ENCODE measurements at regions not wholly inside any gene's neighbourhood (a gene's known extent, or its start where the extent isn't known, plus 50 kb on each side); places are given as distances from the start of the nearest gene placed in this dataset.
"Not testable (repeated sequence)": the region's sequence is repeated elsewhere in the genome, so short reads cannot be mapped to it uniquely, and the experiment has no call there.

DNA sequence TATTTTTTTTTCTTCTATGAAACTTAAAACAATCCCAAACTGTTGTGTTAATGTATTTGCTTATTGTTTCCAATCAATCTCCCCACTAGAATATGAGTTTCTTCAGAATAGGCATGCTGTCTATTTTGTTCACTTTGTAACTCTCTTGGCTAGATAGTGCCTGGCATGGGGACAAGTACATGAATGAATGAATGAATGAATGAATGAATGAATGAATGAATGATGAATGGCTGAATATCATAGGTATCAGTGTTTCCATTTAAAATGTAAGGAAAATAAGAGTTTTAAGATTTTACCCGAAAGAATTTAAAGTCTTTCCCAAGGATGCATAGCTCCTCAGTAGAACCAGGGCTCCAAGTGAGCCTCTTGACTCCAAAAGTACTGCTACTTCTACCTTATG lies 294.9 kb upstream of the GADL1 start:
- DNase-seq (ENCODE audit: low spot score) (no peak), ATAC-seq (no peak)
- intact Hi-C loops (cut with DNase I) = no loop called here

DNA sequence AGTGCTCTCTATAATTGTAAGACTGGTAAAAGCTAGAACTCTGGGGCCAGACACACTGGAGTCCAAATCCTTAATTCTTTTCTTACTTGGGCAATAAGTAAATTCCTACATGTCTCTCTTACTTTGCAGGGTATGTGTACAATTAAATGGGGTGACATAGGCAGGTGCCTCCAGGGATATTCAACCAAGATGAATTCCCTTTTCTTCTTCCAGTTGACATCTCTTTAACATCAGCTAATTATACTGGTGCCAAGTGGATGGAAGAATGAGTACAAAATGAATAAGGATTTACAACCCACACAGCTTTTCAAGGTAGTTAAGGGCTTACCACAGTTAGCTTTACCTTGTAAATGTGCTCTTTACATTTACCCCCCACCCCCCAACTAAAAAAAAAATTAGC lies 295.5 kb upstream of the GADL1 start:
- intact Hi-C loops (cut with DNase I) = no loop called here
- DNase-seq (ENCODE audit: low spot score) (no peak), ATAC-seq (no peak)

DNA sequence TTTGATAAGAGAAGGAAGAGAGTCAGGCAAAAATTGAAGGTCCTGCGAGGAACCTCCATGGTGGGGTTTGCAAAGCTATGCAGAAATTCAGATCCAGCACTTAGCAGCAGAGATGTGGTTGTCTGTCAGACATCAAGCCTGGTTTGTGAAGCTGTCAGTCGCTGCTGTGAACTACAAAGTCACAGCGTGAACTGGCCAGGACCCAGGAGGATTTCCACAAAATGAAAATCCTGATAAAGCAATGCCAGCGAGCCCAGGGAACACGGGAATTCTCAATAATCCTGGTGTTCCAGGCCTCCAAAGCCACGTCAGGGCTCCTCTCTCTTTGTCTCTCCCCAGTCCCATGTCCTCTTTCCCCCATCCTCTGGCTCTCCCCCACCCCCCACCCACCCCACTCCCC lies 296.9 kb upstream of the GADL1 start:
- ATAC-seq (no peak), DNase-seq (ENCODE audit: low spot score) (no peak)
- intact Hi-C loops (cut with DNase I) = no loop called here

DNA sequence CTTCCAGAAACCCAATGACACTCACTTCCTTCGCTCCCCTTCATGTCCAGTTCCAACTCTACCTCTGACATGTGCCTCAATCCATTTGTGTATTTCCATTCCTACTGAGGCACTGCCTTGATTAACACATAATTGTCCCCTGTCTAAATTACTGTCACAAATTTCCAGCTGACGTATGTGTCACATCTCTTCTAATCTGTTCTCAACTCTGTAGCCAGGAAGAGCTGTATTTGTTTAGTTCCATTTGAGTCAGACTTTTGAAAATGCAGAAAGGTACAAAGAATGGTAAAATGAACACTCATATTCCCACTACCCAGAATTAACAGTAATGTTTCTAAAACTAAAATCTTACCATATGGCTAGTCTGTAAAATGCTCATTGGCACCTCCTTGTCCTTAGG lies 299.0 kb upstream of the GADL1 start:
- ATAC-seq = no peak
- no peak for DNase-seq (ENCODE audit: low spot score)
- intact Hi-C loops (cut with DNase I) = no loop called here

DNA sequence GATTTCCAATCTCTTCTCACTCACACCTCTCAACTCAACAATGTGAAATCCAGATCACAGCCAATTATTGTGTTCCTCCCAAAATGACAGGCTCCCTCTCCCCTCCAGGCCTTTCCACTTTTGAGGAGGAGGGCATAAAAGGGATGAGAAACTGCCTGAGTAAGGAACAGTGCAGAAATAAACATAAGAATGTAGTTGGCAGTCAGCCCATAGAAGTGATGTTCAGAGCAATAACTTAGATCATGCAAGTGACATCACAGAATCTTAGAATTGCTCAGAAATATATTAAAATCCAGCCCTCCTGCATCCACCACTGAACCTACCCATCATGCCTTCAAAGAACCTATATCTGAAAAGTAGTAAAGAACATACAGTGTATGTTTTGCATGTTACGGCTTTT lies 299.4 kb upstream of the GADL1 start:
- DNase-seq (ENCODE audit: low spot score) = no peak
- intact Hi-C loops (cut with DNase I) = no loop called here
- ATAC-seq = no peak

DNA sequence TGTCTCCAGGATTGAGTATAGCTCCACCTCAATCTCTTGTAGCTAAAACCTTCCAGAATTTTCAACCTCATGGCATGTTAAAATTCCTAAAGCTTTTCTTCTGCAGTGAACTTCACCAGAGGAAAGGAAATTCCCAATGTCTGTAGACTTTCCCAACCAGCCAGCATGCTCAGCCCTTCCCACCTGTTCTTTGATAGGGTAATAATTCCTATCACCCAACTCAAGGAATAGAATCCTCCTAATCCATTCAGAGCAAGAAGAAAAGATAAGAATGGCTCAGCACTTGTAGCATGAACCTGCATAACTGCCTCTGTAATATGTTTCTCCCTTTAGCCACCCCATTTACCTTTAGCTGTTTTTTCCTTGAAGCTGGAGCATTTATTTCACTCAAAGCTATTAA lies 301.8 kb upstream of the GADL1 start:
- no peak for ATAC-seq
- intact Hi-C loops (cut with DNase I) = no loop called here
- no peak for DNase-seq (ENCODE audit: low spot score)

DNA sequence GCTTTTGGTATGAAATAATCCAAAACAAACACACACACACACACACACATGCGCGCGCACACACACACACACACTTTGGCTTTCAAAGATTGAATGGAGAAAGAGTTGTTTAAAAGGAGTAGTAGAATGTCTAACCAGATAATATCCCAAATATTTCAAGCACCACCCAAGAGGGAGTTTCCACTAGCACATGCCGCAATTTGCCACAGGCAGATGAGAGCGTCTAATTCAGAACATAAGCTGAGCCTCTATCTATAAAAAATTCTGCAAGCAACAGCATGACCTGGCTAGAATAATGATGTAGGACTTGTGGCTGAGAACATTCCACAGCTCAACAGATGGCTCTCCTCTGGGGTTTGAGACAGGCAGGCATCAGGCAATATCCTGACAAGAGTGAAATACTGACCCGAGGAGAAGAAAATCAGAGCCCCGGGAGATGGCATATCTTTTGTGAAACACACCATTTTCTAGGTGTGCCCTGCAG lies 302.5 kb upstream of the GADL1 start:
- intact Hi-C loops (cut with DNase I) = no loop called here
- peak; percentile 76 for DNase-seq (ENCODE audit: low spot score)
- ATAC-seq = peak; percentile 89

DNA sequence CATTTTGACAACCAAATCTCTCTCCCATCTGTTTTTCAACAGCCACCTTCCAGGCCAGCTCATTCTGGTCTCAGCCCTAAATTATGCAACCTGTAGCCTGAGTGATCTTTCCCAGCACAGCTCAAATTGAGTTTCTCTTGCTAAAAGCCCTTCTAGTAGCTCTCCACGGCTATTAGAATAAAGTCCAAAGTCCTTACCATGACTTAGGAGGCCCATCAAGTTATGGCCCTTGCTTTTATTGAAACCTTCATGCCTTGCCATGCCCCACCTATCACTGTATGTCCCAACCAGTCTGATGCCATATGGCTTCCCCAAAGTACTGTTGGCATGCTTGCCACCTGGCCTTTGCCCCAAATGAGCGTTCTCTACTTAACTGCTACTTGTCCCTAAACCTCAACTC lies 303.5 kb upstream of the GADL1 start:
- ATAC-seq (peak; percentile 75), DNase-seq (ENCODE audit: low spot score) (no peak)
- intact Hi-C loops (cut with DNase I) = no loop called here

GRCh38 chr3:31198890-31199289 lies 304.4 kb upstream of the GADL1 start:
- DNase-seq (ENCODE audit: low spot score) (no peak), ATAC-seq (no peak)

DNA sequence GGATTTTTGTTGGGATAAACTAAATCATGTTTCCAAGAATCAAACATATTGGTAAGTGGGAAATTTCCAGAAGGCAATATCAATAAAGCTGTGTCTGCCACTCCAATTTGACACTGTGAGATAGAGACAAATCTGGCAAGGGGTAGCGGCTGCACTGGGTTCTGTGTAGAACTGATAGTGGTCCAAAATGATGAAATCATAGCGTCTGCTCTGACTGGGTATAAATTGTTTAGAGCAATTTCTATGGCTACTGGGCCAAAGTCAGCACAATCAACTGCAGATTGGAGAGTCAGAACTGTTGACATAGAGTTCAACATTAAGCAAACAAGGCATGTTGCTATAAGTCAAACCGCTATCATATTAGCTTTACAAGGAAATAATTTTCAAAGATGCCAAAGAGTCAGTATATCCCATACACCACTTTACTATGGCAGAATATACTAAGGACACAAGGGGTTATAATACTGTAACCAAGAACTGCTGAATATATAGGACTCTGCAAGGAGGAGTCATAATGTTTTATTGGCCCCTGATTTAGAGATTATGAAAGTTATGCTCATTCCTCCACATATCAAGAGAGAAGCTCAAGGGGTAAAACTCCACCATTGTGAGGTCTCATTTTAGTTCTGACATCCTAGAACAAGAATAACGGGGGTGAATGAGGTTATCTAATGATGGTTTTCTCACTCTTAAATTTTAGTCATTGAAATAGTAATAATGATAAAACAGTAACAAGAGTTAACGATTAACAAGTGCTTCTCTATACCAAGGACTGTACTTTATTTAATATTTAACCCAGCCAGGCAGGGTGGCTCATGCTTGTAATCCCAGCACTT lies 309.7 kb upstream of the GADL1 start:
- DNase-seq (ENCODE audit: low spot score) (no peak), ATAC-seq (no peak)
- intact Hi-C loops (cut with DNase I) = no loop called here

More at GRCh38 chr3:31198890-31199289, 304.4 kb upstream of the GADL1 start:
- intact Hi-C loops (cut with DNase I) = no loop called here

- intact Hi-C loops (cut with DNase I); ATAC-seq; DNase-seq (ENCODE audit: low spot score): not testable (repeated sequence)
Measured at GRCh38 chr3:31204796-31205056, 310.3 kb upstream of the GADL1 start.

DNA sequence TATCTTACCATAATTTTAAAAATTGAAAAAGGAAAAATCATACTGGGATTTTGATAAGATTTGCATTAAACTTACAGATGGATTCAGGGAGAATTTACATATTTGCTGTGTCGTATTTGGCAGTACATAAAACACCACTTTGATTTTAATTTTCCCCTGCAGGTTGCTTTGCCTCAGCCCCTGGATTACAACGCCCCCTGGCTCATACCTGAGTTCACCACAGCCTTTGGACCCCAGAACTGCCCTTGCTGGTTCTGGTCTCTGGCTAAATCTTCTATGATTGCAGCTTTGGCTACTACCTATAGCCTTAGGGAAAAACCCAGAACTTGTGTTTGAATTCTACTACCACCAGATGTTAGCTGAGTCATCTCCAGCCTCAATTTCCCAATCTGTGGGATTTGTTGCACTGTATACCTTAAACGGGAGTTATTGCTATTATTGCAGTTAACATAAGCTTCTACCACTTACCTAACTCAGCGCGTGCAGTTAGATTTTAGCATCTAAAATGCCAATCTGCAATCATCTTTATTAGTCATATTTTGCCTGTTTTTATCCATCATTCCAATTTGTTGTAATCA lies 315.7 kb upstream of the GADL1 start:
- intact Hi-C loops (cut with DNase I) = no loop called here
- ATAC-seq (no peak), DNase-seq (ENCODE audit: low spot score) (no peak)

GRCh38 chr3:31213869-31214486 lies 318.7 kb upstream of the STT3B start:
- intact Hi-C loops (cut with DNase I) = no loop called here
- DNase-seq (ENCODE audit: low spot score) (no peak), ATAC-seq (no peak)

GRCh38 chr3:31218082-31218481 lies 314.6 kb upstream of the STT3B start:
- ATAC-seq = no peak
- intact Hi-C loops (cut with DNase I) = no loop called here
- no peak for DNase-seq (ENCODE audit: low spot score)

DNA sequence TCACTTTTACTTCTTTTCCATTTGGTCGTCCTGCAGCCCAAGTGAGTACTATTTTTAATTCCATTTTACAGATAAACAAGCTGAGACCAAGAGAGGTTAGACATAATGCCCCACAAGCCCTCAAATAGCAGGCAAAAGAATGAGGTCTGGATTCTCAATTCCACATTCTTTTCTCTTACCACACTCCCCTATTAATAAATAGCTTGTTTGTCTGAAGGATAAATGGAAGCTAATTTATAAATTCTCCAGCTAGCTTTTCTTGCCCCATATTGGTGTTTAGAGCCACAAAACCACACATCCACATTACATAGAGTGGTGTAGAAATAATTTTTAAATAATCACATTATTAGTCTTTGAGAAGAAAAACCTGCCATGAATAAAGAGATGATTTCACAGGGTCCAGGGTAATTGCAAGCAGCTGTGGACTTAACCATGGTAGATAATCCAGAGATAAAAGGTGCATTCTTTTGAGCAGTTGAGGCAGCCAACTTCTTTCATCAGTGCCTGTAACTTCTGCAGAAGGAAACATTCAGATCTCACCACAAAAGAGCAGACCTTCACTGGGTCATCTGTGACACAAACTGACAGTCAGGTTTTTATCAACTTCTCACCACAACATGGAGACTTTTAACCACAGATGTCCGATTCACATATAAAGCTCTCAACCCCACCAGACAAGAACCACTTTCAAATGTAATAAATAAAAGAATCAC lies 313.4 kb upstream of the STT3B start:
- DNase-seq (ENCODE audit: low spot score) (no peak), ATAC-seq (peak; percentile 89)
- intact Hi-C loops (cut with DNase I) = no loop called here

DNA sequence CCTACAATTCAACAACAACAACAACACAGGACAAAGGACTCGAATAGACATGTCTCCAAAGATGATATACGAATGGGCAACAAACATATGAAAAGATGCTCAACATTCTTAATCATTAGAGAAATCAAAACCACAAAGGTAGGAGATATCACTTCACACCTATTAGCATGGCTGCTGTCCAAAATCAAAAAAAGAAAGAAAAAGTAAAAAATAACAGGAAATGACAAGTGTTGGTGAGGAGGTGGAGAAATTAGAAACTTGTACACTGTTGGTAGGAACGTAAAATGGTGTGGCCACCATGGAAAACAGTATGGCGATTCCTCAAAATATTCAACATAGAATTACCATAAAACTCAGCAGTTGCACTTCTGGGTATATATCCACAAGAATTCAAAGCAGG lies 312.3 kb upstream of the STT3B start:
- ATAC-seq = no peak
- DNase-seq (ENCODE audit: low spot score) = no peak
- intact Hi-C loops (cut with DNase I) = no loop called here

DNA sequence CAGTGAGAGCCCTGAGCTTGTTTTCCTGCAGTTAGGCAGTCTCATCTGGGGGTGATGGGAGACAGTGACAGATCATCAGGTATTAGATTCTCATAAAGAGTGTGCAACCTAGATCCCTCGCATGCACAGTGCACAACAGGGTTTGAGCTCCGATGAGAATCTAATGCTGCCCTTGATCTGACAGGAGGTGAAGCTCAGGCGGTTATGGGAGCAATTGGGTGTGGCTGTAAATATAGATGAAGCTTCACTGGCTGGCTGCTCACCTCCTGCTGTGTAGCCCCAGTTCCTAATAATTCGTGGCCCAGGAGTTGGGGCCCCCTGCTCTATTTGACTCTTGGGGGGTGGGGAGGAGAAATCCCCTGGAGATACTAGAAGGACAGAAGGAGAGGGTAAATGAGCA lies 309.4 kb upstream of the STT3B start:
- intact Hi-C loops (cut with DNase I) = no loop called here
- no peak for DNase-seq (ENCODE audit: low spot score)
- ATAC-seq = no peak

DNA sequence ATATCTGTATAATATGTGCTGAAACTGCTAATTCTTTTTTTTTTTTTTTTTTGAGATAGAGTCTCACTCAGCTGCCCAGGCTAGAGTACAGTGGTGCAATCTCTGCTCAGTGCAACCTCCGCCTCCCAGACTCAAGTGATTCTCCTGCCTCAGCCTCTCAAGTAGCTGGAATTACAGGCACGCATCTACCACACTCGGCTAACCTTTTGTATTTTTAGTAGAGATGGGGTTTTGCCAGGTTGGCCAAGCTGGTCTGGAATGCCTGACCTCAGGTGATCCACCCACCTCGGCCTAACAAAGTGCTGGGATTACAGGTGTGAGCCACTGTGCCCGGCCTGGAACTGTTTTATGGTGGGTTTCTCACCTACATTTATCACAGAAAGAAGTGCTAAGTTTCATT lies 307.8 kb upstream of the STT3B start:
- intact Hi-C loops (cut with DNase I) = no loop called here
- no peak for DNase-seq (ENCODE audit: low spot score)
- ATAC-seq = no peak

GRCh38 chr3:31225923-31226322 lies 306.8 kb upstream of the STT3B start:
- intact Hi-C loops (cut with DNase I) = no loop called here
- no peak for DNase-seq (ENCODE audit: low spot score)
- no peak for ATAC-seq

DNA sequence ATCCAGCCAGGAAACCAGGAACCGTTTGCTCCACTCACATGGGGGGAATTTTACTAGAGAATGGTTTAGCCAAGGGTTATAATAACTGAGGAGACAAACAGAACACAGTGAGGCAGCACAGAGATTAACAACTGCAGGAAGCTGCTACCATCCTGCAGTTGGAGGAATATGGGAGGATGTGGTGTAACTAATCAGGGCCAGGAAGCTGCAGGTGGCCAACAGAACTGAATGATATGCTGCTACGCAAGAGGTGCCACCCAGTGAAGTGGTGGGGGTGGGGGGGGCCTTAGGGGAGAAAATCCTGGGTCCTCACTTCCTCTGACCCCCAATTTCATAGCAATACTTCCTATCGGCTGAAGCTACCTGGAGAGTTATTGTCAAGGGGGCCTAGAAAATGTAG lies 306.4 kb upstream of the STT3B start:
- no peak for DNase-seq (ENCODE audit: low spot score)
- intact Hi-C loops (cut with DNase I) = no loop called here
- ATAC-seq = no peak
